ENCODE measurements at regions not wholly inside any gene's neighbourhood (a gene's known extent, or its start where the extent isn't known, plus 50 kb on each side); places are given as distances from the start of the nearest gene placed in this dataset.
A peak's percentile ranks its signal among the peaks of the same experiment; 100 is the strongest.
"Not testable (repeated sequence)": the region's sequence is repeated elsewhere in the genome, so short reads cannot be mapped to it uniquely, and the experiment has no call there.

- not testable (repeated sequence) for DNase-seq
Observed at GRCh38 chr22:23436354-23437106, 143.6 kb downstream of the IGLL1 start.

- DNase-seq = not testable (repeated sequence)
Observed at GRCh38 chr22:23435186-23435585, 144.9 kb downstream of the IGLL1 start.

GRCh38 chr22:23434198-23434830 is 145.8 kb downstream of the IGLL1 start:
- DNase-seq = not testable (repeated sequence)

GRCh38 chr22:23433127-23434005 is 146.7 kb downstream of the IGLL1 start:
- DNase-seq = peak; percentile 12

GRCh38 chr22:23432719-23433118 is 147.4 kb downstream of the IGLL1 start:
- DNase-seq = not testable (repeated sequence)

GRCh38 chr22:23431337-23432072 is 148.6 kb downstream of the IGLL1 start:
- no peak for DNase-seq

GRCh38 chr22:23424551-23425068 is 155.5 kb downstream of the IGLL1 start:
- not testable (repeated sequence) for DNase-seq

GRCh38 chr22:23424031-23424430 is 156.1 kb downstream of the IGLL1 start:
- DNase-seq = no peak

GRCh38 chr22:23422281-23422680 is 157.8 kb downstream of the IGLL1 start:
- DNase-seq = not testable (repeated sequence)

- not testable (repeated sequence) for DNase-seq
Observed at GRCh38 chr22:23421300-23421699, 158.8 kb downstream of the IGLL1 start.

GRCh38 chr22:23419931-23420330 is 160.2 kb downstream of the IGLL1 start:
- DNase-seq = no peak

GRCh38 chr22:23419171-23419570 is 160.9 kb downstream of the IGLL1 start:
- DNase-seq = no peak

GRCh38 chr22:23418159-23418788 is 161.8 kb downstream of the IGLL1 start:
- no peak for DNase-seq

GRCh38 chr22:23417327-23417726 is 162.8 kb downstream of the IGLL1 start:
- not testable (repeated sequence) for DNase-seq

GRCh38 chr22:23416169-23416690 is 163.9 kb downstream of the IGLL1 start:
- DNase-seq = not testable (repeated sequence)

GRCh38 chr22:23415490-23415851 is 164.6 kb downstream of the IGLL1 start:
- no peak for DNase-seq

GRCh38 chr22:23414727-23415489 is 165.2 kb downstream of the IGLL1 start:
- DNase-seq = no peak

- DNase-seq = no peak
Observed at GRCh38 chr22:23411739-23412138, 168.4 kb downstream of the IGLL1 start.

- DNase-seq = no peak
Observed at GRCh38 chr22:23410411-23410810, 169.7 kb downstream of the IGLL1 start.

- no peak for DNase-seq
Observed at GRCh38 chr22:23409976-23410375, 170.1 kb downstream of the IGLL1 start.

- no peak for DNase-seq
Observed at GRCh38 chr22:23408321-23408720, 171.8 kb downstream of the IGLL1 start.
